SU-DHL-6 (cell line): ENCODE measurements at regions not wholly inside any gene's neighbourhood (a gene's known extent, or its start where the extent isn't known, plus 50 kb on each side); places are given as distances from the start of the nearest gene placed in this dataset.

Experiments used
- EZH2phosphoT487 ChIP-seq: fragments of 200-600 bp; sonication (generic), shearing (Covaris generic); conservative IDR thresholded peaks from 2 replicates; pipeline ENCODE4 v1.6.1; 2018; ENCODE audit warnings: mild to moderate bottlenecking, antibody characterized with exemption, low read length, moderate library complexity, mixed read lengths
- TF ChIP-seq, protein P1 (sequence below): fragments of 200-600 bp; sonication (generic); IDR thresholded peaks from one replicate; pipeline ENCODE4 v1.5.1; 2017; ENCODE audit warnings: antibody characterized with exemption, mild to moderate bottlenecking, low read length, moderate library complexity; ENCODE audit not compliant: insufficient read depth, poor library complexity, severe bottlenecking

DNA sequence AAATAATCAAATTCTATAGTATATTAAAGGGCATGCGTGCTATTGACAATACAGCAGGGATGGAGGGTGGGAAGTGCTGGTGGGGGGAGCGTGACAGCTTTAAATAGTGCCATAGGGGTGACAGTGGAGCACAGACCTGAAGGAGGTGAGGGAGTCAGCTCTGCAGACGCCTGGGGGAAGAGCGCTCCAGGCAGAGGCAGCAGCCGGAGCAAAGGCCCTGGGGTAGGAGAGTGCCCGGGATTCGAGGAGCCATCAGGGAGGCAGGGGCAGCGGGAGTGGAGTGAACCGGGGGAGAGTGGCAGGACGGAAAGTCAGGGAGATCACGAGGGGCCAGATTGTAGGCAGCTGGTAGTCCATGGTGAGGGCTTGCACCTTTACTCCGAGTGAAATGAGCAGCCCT is 78.4 kb upstream of the CCDC167 start:
- no peak for TF ChIP-seq EZH2phosphoT487
- TF ChIP-seq, protein P1, sequence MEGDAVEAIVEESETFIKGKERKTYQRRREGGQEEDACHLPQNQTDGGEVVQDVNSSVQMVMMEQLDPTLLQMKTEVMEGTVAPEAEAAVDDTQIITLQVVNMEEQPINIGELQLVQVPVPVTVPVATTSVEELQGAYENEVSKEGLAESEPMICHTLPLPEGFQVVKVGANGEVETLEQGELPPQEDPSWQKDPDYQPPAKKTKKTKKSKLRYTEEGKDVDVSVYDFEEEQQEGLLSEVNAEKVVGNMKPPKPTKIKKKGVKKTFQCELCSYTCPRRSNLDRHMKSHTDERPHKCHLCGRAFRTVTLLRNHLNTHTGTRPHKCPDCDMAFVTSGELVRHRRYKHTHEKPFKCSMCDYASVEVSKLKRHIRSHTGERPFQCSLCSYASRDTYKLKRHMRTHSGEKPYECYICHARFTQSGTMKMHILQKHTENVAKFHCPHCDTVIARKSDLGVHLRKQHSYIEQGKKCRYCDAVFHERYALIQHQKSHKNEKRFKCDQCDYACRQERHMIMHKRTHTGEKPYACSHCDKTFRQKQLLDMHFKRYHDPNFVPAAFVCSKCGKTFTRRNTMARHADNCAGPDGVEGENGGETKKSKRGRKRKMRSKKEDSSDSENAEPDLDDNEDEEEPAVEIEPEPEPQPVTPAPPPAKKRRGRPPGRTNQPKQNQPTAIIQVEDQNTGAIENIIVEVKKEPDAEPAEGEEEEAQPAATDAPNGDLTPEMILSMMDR = no peak
